KMS-11 (cell line): ENCODE measurements at regions not wholly inside any gene's neighbourhood (a gene's known extent, or its start where the extent isn't known, plus 50 kb on each side); places are given as distances from the start of the nearest gene placed in this dataset.

Source experiments
- H2AFZ ChIP-seq: fragments of 200-600 bp; sonication (generic); 2 replicates; pipeline ENCODE4 v1.6.1; 2016; ENCODE audit warnings: antibody characterized with exemption, mixed run types, low read depth
- H3K27ac ChIP-seq: fragments of 200-600 bp; sonication (generic); 2 replicates; pipeline ENCODE4 v1.6.1; 2016; ENCODE audit warnings: mild to moderate bottlenecking, mixed run types
- H3K27me3 ChIP-seq: fragments of 200-600 bp; sonication (generic); 2 replicates; pipeline ENCODE4 v1.6.1; 2017; ENCODE audit warnings: mild to moderate bottlenecking, low read depth, mixed run types, moderate library complexity; ENCODE audit not compliant: insufficient read depth
- H3K36me3 ChIP-seq: fragments of 200-600 bp; sonication (generic); 2 replicates; pipeline ENCODE4 v1.6.1; 2017; ENCODE audit warnings: mild to moderate bottlenecking, mixed run types; ENCODE audit not compliant: insufficient read depth
- H3K4me1 ChIP-seq: fragments of 200-600 bp; sonication (generic); 2 replicates; pipeline ENCODE4 v1.6.1; 2016; ENCODE audit warnings: mild to moderate bottlenecking, low read depth, mixed run types; ENCODE audit not compliant: poor library complexity, severe bottlenecking
- H3K4me2 ChIP-seq: fragments of 200-600 bp; sonication (generic); 2 replicates; pipeline ENCODE4 v1.7.0; 2016; ENCODE audit warnings: mild to moderate bottlenecking, mixed run types
- H3K4me3 ChIP-seq: fragments of 200-600 bp; sonication (generic); IDR thresholded peaks from 2 replicates; pipeline ENCODE4 v1.6.1; 2017; ENCODE audit warnings: low read depth, low read length, mixed read lengths; ENCODE audit not compliant: insufficient read depth
- H3K79me2 ChIP-seq: fragments of 200-600 bp; sonication (generic); 2 replicates; pipeline ENCODE4 v1.6.1; 2016; ENCODE audit warnings: low read depth, mixed run types; ENCODE audit not compliant: insufficient read depth
- H3K9ac ChIP-seq: fragments of 200-600 bp; sonication (generic); 2 replicates; pipeline ENCODE4 v1.6.1; 2016; ENCODE audit warnings: mild to moderate bottlenecking, mixed run types
- H4K20me1 ChIP-seq: fragments of 200-600 bp; sonication (generic); 2 replicates; pipeline ENCODE4 v1.6.1; 2016; ENCODE audit warnings: mild to moderate bottlenecking, mixed run types; ENCODE audit not compliant: insufficient read depth
- CTCF ChIP-seq: fragments of 200-600 bp; sonication (generic); conservative IDR thresholded peaks from 2 replicates; pipeline ENCODE4 v1.6.1; 2017; ENCODE audit warnings: low read depth, mild to moderate bottlenecking, antibody characterized with exemption, low read length, moderate library complexity, mixed read lengths

- no peaks in the 10 kb centered on the region for H3K36me3 ChIP-seq
- H3K4me2 ChIP-seq: no peak overlapping the region
- H3K79me2 ChIP-seq: no peaks in the 10 kb centered on the region
- TF ChIP-seq CTCF: no peak
- H3K27ac ChIP-seq: no peak overlapping the region
- H4K20me1 ChIP-seq: no peaks in the 10 kb centered on the region
- no peaks in the 10 kb centered on the region for H3K4me1 ChIP-seq
- H3K4me3 ChIP-seq: no peak overlapping the region
- H3K27me3 ChIP-seq: no peaks in the 10 kb centered on the region
- H3K9ac ChIP-seq: no peak overlapping the region
- no peak overlapping the region for H2AFZ ChIP-seq
Observed at GRCh38 chr20:60455272-60455671, 497.0 kb downstream of the CDH26 start.

DNA sequence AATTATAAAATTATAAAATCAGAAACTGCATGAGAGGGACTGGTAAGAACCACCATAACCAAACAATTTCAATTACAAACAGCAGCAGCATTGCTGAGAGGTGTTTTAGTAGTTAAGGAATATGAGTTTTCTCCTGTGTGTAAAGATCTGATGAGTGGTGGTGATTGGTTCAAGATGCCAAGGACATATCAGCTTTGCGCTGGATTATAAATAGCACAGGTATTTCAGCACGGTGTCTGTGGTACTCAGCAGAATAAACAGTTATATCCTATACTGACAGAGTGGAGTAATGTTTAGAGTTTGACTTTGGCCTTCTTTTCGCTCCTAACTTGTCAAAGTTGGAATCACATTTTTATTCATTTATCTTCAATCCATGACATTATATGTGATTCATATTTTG is 501.0 kb downstream of the CDH26 start:
- H3K36me3 ChIP-seq: no peaks in the 10 kb centered on the region
- H3K4me3 ChIP-seq: no peak overlapping the region
- H3K4me1 ChIP-seq: no peaks in the 10 kb centered on the region
- H3K27ac ChIP-seq: no peak overlapping the region
- H3K79me2 ChIP-seq: no peaks in the 10 kb centered on the region
- no peak for TF ChIP-seq CTCF
- H4K20me1 ChIP-seq: no peaks in the 10 kb centered on the region
- H2AFZ ChIP-seq: no peak overlapping the region
- H3K4me2 ChIP-seq: no peak overlapping the region
- no peak overlapping the region for H3K9ac ChIP-seq
- no peaks in the 10 kb centered on the region for H3K27me3 ChIP-seq

DNA sequence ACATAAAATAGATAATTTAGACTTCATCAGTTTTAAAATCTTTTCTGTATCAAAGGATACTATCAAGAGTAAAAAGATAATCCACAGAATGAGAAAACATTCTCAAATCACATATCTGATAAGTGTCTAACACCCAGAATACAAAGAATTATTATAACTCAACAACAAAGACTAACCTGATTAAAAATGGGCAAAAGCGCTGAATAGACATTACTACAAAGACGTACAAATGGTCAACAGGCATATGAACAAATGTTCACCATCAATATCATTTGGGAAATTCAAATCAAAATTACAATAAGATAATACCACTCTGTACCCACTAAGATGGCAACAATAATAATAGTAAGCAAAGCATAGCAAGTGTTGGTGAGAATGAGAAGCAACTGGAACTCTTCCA is 503.8 kb downstream of the CDH26 start:
- H2AFZ ChIP-seq: no peak overlapping the region
- H3K4me1 ChIP-seq: no peaks in the 10 kb centered on the region
- H3K27me3 ChIP-seq: no peaks in the 10 kb centered on the region
- no peak overlapping the region for H3K27ac ChIP-seq
- no peaks in the 10 kb centered on the region for H4K20me1 ChIP-seq
- H3K79me2 ChIP-seq: no peaks in the 10 kb centered on the region
- no peak overlapping the region for H3K4me3 ChIP-seq
- H3K9ac ChIP-seq: no peak overlapping the region
- no peak for TF ChIP-seq CTCF
- H3K36me3 ChIP-seq: no peaks in the 10 kb centered on the region
- no peak overlapping the region for H3K4me2 ChIP-seq

GRCh38 chr20:60463798-60464197 is 505.6 kb downstream of the CDH26 start:
- Histone ChIP-seq H3K4me1 (no peaks in the 10 kb centered on the region), H3K79me2 (no peaks in the 10 kb centered on the region), H3K27ac (no peak overlapping the region), H3K9ac (no peak overlapping the region), H3K4me3 (no peak overlapping the region), H3K27me3 (no peaks in the 10 kb centered on the region), H3K36me3 (no peaks in the 10 kb centered on the region), H2AFZ (no peak overlapping the region), H3K4me2 (no peak overlapping the region), H4K20me1 (no peaks in the 10 kb centered on the region)
- no peak for TF ChIP-seq CTCF

GRCh38 chr20:60465439-60465838 is 507.2 kb downstream of the CDH26 start:
- no peak for TF ChIP-seq CTCF
- Histone ChIP-seq H3K27ac (no peak overlapping the region), H3K79me2 (no peaks in the 10 kb centered on the region), H3K4me3 (no peak overlapping the region), H3K27me3 (no peaks in the 10 kb centered on the region), H3K4me1 (no peaks in the 10 kb centered on the region), H3K4me2 (no peak overlapping the region), H3K9ac (no peak overlapping the region), H4K20me1 (no peaks in the 10 kb centered on the region), H3K36me3 (no peaks in the 10 kb centered on the region), H2AFZ (no peak overlapping the region)
